CD1c-positive myeloid dendritic cell (primary cell): ENCODE measurements at regions not wholly inside any gene's neighbourhood (a gene's known extent, or its start where the extent isn't known, plus 50 kb on each side); places are given as distances from the start of the nearest gene placed in this dataset.

ENCODE experiments used
- DNase-seq: peaks from one replicate; pipeline ENCODE4 v3.0.0-alpha.2; 2016; ENCODE audit errors: extremely low spot score

- no peak for DNase-seq
Observed at GRCh38 chr3:18774319-18775088, 349.4 kb upstream of the SATB1 start.

GRCh38 chr3:18772699-18773305 lies 347.7 kb upstream of the SATB1 start:
- no peak for DNase-seq

GRCh38 chr3:18771931-18772330 lies 346.8 kb upstream of the SATB1 start:
- DNase-seq: no peak

- DNase-seq: no peak
Observed at GRCh38 chr3:18770800-18771199, 345.7 kb upstream of the SATB1 start.

- DNase-seq: no peak
Observed at GRCh38 chr3:18767756-18768303, 342.7 kb upstream of the SATB1 start.

GRCh38 chr3:18766974-18767373 lies 341.8 kb upstream of the SATB1 start:
- DNase-seq: peak; percentile 36

GRCh38 chr3:18765662-18766061 lies 340.5 kb upstream of the SATB1 start:
- DNase-seq: peak; percentile 25

GRCh38 chr3:18765161-18765560 lies 340.0 kb upstream of the SATB1 start:
- DNase-seq: no peak

- no peak for DNase-seq
Observed at GRCh38 chr3:18761530-18761929, 336.4 kb upstream of the SATB1 start.

GRCh38 chr3:18758047-18758704 lies 333.0 kb upstream of the SATB1 start:
- DNase-seq: peak; percentile 83

- no peak for DNase-seq
Observed at GRCh38 chr3:18757476-18757875, 332.3 kb upstream of the SATB1 start.

GRCh38 chr3:18752273-18752934 lies 327.3 kb upstream of the SATB1 start:
- DNase-seq: no peak

GRCh38 chr3:18751514-18751913 lies 326.4 kb upstream of the SATB1 start:
- DNase-seq: no peak

GRCh38 chr3:18747383-18747782 lies 322.2 kb upstream of the SATB1 start:
- peak; percentile 87 for DNase-seq

GRCh38 chr3:18745472-18745871 lies 320.3 kb upstream of the SATB1 start:
- DNase-seq: peak; percentile 91

GRCh38 chr3:18744472-18744871 lies 319.3 kb upstream of the SATB1 start:
- DNase-seq: no peak

GRCh38 chr3:18743761-18744160 lies 318.6 kb upstream of the SATB1 start:
- DNase-seq: no peak

GRCh38 chr3:18740631-18741583 lies 315.8 kb upstream of the SATB1 start:
- DNase-seq: peak; percentile 94

GRCh38 chr3:18739099-18739433 lies 313.9 kb upstream of the SATB1 start:
- DNase-seq: peak; percentile 78

- DNase-seq: no peak
Observed at GRCh38 chr3:18738393-18739098, 313.4 kb upstream of the SATB1 start.
